ENCODE measurements at regions not wholly inside any gene's neighbourhood (a gene's known extent, or its start where the extent isn't known, plus 50 kb on each side); places are given as distances from the start of the nearest gene placed in this dataset.

DNA sequence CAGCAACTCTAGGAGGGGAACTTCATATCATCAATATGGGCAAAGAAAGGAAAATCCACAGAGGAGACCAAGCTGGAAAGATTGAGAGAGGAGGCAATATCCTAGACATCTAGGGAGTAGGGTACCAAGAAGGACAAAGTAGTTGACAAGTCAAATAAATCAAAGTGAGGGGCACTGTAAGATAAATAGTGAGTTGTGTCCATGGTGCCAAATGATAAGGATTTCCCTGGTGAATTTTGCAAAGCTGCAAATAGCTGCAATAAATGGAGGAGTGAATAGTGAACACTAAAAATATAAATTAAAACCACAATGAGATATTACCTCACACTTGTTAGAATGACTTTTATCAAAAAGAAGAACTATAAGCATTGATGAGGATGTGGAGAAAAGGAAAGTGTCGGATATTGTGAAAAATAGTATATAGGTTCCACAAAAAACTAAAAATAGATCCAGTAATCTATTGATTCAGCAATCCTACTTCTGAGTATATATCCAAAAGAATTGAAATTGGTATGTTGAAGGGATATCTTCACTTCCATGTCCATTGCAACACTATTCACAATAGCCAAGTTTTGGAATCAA lies 258.2 kb upstream of the FN1 start:
- no peak for DNase-seq (ENCODE audit: extremely low read depth, low read depth)
- TF ChIP-seq, protein P1, sequence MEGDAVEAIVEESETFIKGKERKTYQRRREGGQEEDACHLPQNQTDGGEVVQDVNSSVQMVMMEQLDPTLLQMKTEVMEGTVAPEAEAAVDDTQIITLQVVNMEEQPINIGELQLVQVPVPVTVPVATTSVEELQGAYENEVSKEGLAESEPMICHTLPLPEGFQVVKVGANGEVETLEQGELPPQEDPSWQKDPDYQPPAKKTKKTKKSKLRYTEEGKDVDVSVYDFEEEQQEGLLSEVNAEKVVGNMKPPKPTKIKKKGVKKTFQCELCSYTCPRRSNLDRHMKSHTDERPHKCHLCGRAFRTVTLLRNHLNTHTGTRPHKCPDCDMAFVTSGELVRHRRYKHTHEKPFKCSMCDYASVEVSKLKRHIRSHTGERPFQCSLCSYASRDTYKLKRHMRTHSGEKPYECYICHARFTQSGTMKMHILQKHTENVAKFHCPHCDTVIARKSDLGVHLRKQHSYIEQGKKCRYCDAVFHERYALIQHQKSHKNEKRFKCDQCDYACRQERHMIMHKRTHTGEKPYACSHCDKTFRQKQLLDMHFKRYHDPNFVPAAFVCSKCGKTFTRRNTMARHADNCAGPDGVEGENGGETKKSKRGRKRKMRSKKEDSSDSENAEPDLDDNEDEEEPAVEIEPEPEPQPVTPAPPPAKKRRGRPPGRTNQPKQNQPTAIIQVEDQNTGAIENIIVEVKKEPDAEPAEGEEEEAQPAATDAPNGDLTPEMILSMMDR (IDR thresholded peaks at IDR 0.05; ENCODE audit: low read depth, low read length, missing control alignments) = no peak
- H3K4me3 ChIP-seq (replicated peaks; ENCODE audit: low read depth, low read length) = no peak overlapping the region

DNA sequence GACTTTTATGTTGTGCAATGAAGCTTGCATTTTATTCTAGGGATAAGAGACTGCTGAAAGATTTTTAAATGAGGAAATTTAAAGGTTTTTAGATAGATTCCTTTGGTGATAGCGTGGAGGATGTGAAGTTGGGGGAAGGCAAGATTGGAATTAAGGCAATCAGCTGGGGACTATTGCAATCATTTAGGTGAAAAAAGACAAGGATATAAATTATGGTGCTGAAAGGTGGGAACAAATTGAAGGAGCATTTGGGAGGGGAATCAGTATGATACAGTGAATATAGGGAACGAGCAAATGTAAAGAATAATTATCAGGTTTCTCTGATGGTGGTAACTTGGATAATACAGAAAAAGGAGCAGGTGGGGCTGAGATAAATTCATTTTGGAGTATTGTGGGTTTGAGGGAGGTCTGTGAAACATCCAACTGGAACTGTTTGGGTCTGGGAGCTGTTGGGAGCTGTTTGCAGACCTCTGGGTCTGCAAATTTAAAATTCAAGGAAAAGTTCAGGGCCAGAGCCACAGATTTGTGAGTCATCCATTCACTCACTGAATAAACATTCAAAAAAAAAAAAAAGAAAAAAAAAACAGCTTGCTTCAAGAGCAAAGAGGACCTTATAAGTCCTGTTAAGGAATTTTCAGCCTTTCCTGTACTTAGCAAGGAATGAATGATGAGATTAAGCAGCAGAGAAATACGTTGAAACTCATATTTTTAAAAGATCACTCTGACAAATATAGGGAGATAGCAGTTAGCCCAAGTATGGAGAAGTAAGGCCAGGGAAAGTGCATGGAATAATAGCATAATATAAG lies 257.5 kb upstream of the FN1 start:
- TF ChIP-seq, protein P1 (IDR thresholded peaks at IDR 0.05; ENCODE audit: low read depth, low read length, missing control alignments) = no peak
- no peak overlapping the region for H3K4me3 ChIP-seq (replicated peaks; ENCODE audit: low read depth, low read length)
- DNase-seq (ENCODE audit: extremely low read depth, low read depth) = no peak

DNA sequence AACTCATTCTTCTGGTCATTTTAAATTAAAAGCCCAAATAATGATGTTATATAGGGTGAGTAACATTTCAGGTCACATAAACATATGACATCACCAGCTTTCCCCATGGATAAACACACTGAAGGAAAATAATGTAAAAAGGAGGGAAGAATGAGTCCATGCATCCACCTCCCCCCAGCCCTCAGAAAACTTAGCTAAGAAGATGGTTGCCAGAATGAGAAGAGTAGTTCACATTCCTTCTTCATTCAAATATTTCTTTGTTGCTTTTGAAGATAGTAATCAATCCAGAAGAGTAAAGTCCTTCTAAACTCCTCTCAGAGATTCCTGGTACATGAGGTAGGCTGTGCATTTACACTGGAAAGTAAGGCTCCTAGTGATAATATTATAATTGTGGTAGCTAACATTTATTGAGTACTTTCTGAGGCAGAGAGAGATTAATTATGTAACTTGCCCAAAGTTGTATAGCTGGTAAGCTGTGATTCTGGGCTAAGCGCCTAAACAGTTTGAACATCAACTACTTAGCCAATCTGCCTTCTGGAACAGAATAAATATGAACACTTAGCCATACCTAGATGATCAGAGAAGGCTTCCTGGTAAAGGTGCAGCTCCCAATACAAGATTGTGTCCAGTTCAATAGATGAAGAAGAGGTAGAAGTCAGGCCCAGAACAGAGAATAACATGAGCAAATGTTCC lies 256.7 kb upstream of the FN1 start:
- no peak for DNase-seq (ENCODE audit: extremely low read depth, low read depth)
- no peak overlapping the region for H3K4me3 ChIP-seq (replicated peaks; ENCODE audit: low read depth, low read length)
- TF ChIP-seq, protein P1 (IDR thresholded peaks at IDR 0.05; ENCODE audit: low read depth, low read length, missing control alignments) = no peak

DNA sequence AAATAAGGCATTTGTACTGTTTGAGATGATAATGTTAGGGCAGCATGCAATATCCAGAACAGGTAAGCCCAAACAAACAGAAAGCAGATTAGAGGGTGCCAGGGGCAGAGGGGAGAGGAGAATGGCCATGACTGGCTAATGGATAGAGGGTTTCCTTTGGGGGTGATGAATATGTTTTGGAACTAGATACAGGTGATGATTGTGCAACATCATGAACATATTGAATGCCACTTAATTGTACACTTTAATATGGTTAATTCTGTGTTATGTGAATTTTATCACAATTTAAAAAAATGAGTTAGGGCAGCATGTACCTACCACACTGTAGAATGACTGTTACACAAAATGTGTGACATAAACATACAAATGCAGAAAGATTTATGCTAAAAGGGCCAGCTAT lies 255.5 kb upstream of the FN1 start:
- TF ChIP-seq, protein P1 (IDR thresholded peaks at IDR 0.05; ENCODE audit: low read depth, low read length, missing control alignments) = no peak
- DNase-seq (ENCODE audit: extremely low read depth, low read depth) = no peak
- no peak overlapping the region for H3K4me3 ChIP-seq (replicated peaks; ENCODE audit: low read depth, low read length)

DNA sequence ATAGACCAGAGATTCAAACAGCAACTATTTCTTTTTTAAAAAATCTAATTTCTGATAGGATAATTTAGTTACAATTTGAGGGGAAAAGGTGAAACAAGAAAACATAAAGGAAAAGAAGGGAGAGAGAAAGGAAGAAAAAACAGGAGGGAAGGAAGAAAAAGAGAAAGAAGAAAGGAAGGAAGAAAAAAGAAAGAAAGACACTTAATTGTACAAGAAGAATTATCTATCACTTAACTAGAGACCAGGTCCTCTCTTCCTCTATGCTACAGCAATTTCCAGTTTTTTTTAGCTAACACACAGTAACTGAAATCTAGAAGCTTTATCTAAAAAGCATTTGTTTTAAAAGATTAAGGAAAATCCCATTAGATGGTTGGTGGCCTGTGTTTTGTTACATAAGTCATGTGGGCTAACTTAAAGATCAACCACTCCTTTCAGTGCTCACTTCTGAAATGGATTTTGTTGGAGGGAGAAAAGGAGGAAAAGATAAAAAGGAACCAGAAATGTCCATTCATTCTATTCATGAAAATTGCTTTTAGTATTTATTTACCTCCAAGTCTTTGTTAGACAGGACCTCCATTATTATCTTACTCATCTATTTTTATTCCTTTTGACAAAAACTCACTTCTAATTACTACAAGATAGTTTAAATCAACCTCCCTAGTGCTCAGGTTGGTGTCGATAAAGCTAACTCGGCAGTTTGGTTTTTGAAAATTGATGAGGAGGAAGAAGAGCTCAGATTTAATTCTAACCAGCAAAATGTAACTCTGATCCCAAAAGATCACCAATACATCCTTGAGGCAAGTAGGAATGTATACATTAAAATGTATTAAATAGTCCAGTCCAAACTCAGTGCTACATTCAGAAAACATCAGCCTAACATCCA lies 251.5 kb upstream of the FN1 start:
- H3K4me3 ChIP-seq (replicated peaks; ENCODE audit: low read depth, low read length) = no peak overlapping the region
- TF ChIP-seq, protein P1 (IDR thresholded peaks at IDR 0.05; ENCODE audit: low read depth, low read length, missing control alignments) = no peak
- no peak for DNase-seq (ENCODE audit: extremely low read depth, low read depth)

DNA sequence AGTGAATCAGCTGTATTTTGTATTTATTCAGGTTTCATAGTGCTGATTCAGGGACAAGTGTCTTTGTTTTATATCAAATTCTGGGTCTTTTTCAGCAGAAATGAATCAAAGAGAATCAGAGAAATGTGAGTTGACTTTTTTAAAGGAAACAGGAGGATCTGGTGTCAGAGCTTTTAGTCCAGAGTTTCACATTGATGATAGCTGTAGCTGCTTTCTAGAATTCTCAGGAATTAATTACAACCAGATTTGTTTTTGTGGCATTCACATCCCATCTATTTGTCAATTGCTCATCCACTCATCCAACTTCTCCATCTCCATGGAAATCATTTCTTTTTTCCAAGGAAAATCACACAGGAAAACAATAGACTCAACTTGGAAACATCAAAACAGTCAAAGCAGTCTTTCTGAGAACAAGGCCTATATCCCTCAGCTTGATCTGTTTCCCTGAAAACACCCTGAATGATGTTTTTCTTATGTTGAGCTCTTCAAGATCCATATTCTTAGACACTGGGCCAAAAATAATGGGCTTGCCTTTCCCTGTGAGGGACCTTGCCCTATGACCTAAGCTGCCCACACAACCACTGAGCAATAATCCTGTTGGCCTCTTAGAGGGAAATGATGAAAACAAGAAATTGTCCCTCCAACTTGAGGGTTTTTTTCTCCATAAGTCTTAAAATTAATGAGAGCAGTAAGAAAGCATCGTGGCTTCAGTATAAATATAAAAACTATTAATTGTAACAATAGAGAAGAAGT lies 249.5 kb upstream of the FN1 start:
- H3K4me3 ChIP-seq (replicated peaks; ENCODE audit: low read depth, low read length) = no peak overlapping the region
- DNase-seq (ENCODE audit: extremely low read depth, low read depth) = peak; percentile 29
- TF ChIP-seq, protein P1 (IDR thresholded peaks at IDR 0.05; ENCODE audit: low read depth, low read length, missing control alignments) = no peak
